GM19351 (cell line): ENCODE measurements at regions not wholly inside any gene's neighbourhood (a gene's known extent, or its start where the extent isn't known, plus 50 kb on each side); places are given as distances from the start of the nearest gene placed in this dataset.

Experiments
- ATAC-seq: cut with Tn5 transposase; IDR thresholded peaks from one replicate; pipeline ENCODE4 v1.9.1; 2021; ENCODE audit warnings: mild to moderate bottlenecking, moderate library complexity; ENCODE audit not compliant: unreplicated experiment

GRCh38 chr5:10876006-10876744 lies 115.1 kb upstream of the DAP start:
- ATAC-seq: no peak

- no peak for ATAC-seq
Measured at GRCh38 chr5:10875201-10875768, 114.3 kb upstream of the DAP start.

- no peak for ATAC-seq
Measured at GRCh38 chr5:10874541-10874940, 113.5 kb upstream of the DAP start.

- ATAC-seq: no peak
Measured at GRCh38 chr5:10870791-10871190, 109.8 kb upstream of the DAP start.

- no peak for ATAC-seq
Measured at GRCh38 chr5:10868956-10869355, 107.9 kb upstream of the DAP start.

GRCh38 chr5:10867389-10868303 lies 106.6 kb upstream of the DAP start:
- no peak for ATAC-seq

- ATAC-seq: no peak
Measured at GRCh38 chr5:10866913-10867312, 105.9 kb upstream of the DAP start.

GRCh38 chr5:10863763-10864383 lies 102.8 kb upstream of the DAP start:
- peak; percentile 95 for ATAC-seq

- ATAC-seq: no peak
Measured at GRCh38 chr5:10862085-10862484, 101.1 kb upstream of the DAP start.

- no peak for ATAC-seq
Measured at GRCh38 chr5:10861423-10861790, 100.4 kb upstream of the DAP start.

GRCh38 chr5:10860645-10861422 lies 99.8 kb upstream of the DAP start:
- ATAC-seq: no peak

- no peak for ATAC-seq
Measured at GRCh38 chr5:10860196-10860543, 99.1 kb upstream of the DAP start.

- no peak for ATAC-seq
Measured at GRCh38 chr5:10859393-10860195, 98.6 kb upstream of the DAP start.

GRCh38 chr5:10858945-10859344 lies 97.9 kb upstream of the DAP start:
- ATAC-seq: no peak

- ATAC-seq: no peak
Measured at GRCh38 chr5:10858307-10858706, 97.3 kb upstream of the DAP start.

GRCh38 chr5:10857338-10857733 lies 96.3 kb upstream of the DAP start:
- no peak for ATAC-seq

GRCh38 chr5:10856683-10857337 lies 95.8 kb upstream of the DAP start:
- no peak for ATAC-seq

GRCh38 chr5:10856071-10856470 lies 95.0 kb upstream of the DAP start:
- no peak for ATAC-seq

- no peak for ATAC-seq
Measured at GRCh38 chr5:10854506-10855277, 93.7 kb upstream of the DAP start.
